ENCODE measurements at regions not wholly inside any gene's neighbourhood (a gene's known extent, or its start where the extent isn't known, plus 50 kb on each side); places are given as distances from the start of the nearest gene placed in this dataset.
A peak's percentile ranks its signal among the peaks of the same experiment; 100 is the strongest.

GRCh38 chr5:96079075-96079474, 117.4 kb upstream of the ELL2 start:
- intact Hi-C loops (cut with micrococcal nuclease; ENCODE audit: unreplicated experiment) (loop anchor here (5.0 kb wide), 1 partner anchor 222 kb away; no protein-coding TSS in a partner anchor), in situ Hi-C loops (cut with MboI) (no loop called here)
- POLR2A ChIA-PET, result no interaction called here
- no peaks in the 10 kb centered on the region for H3K79me2 ChIP-seq (ENCODE audit: control insufficient read depth, insufficient read depth, low read length)
- no peaks in the 10 kb centered on the region for H3K9me3 ChIP-seq (replicated peaks; ENCODE audit: control insufficient read depth, insufficient read depth, low read length)
- no peak overlapping the region for H3K4me2 ChIP-seq (ENCODE audit: control insufficient read depth, insufficient read depth)
- no peak for TF ChIP-seq RELA (IDR thresholded peaks at IDR 0.05; ENCODE audit: borderline replicate concordance, partially characterized antibody)
- TF ChIP-seq MTA2 (IDR thresholded peaks at IDR 0.05; ENCODE audit: low read depth), result no peak
- FAIRE-seq, result no peak
- no peaks in the 10 kb centered on the region for H3K27me3 ChIP-seq (replicated peaks in 1 of 2; ENCODE audit: control insufficient read depth in 2 of 2, insufficient read depth in 2 of 2, low read length in 1 of 2)
- peak; percentile 53 for ATAC-seq
- H3K9ac ChIP-seq (ENCODE audit: control insufficient read depth, insufficient read depth, low read length), result no peak overlapping the region
- no peaks in the 10 kb centered on the region for H4K20me1 ChIP-seq (ENCODE audit: control insufficient read depth, insufficient read depth)
- SMC1A ChIA-PET (ENCODE audit: uncharacterized antibody, unreplicated experiment), result interaction anchor here (0.5 to 1.5 kb wide), 2 partner anchors 16 to 231 kb away, joined by 3 to 5 read pairs; no protein-coding TSS in a partner anchor
- RAD21 ChIA-PET (ENCODE audit: unreplicated experiment), result no interaction called here
- H3K4me3 ChIP-seq, result no peak overlapping the region
- H3K27ac ChIP-seq (ENCODE audit: control insufficient read depth, insufficient read depth), result no peak overlapping the region
- H3K36me3 ChIP-seq (ENCODE audit: control insufficient read depth in 2 of 2, insufficient read depth in 2 of 2, low read length in 1 of 2), result no peaks in the 10 kb centered on the region
- CTCF ChIA-PET, result no interaction called here
- H2AFZ ChIP-seq (ENCODE audit: control insufficient read depth, low read depth, low read length), result no peak overlapping the region
- no peaks in the 10 kb centered on the region for H3K4me1 ChIP-seq (ENCODE audit: control insufficient read depth, insufficient read depth, low read length)
- DNase-seq (ENCODE audit: low read depth, low spot score), result no peak
- BruUV-seq (replicated peaks), result no TSS peak

GRCh38 chr5:96076451-96076850, 114.8 kb upstream of the ELL2 start:
- Histone ChIP-seq H3K36me3 (ENCODE audit: control insufficient read depth in 2 of 2, insufficient read depth in 2 of 2, low read length in 1 of 2) (no peaks in the 10 kb centered on the region), H3K27me3 (replicated peaks in 1 of 2; ENCODE audit: control insufficient read depth in 2 of 2, insufficient read depth in 2 of 2, low read length in 1 of 2) (no peaks in the 10 kb centered on the region), H3K4me1 (ENCODE audit: control insufficient read depth, insufficient read depth, low read length) (no peaks in the 10 kb centered on the region), H2AFZ (ENCODE audit: control insufficient read depth, low read depth, low read length) (no peak overlapping the region), H3K9ac (ENCODE audit: control insufficient read depth, insufficient read depth, low read length) (no peak overlapping the region), H3K4me2 (ENCODE audit: control insufficient read depth, insufficient read depth) (no peak overlapping the region), H4K20me1 (ENCODE audit: control insufficient read depth, insufficient read depth) (no peaks in the 10 kb centered on the region), H3K4me3 (no peak overlapping the region), H3K9me3 (replicated peaks; ENCODE audit: control insufficient read depth, insufficient read depth, low read length) (no peaks in the 10 kb centered on the region), H3K79me2 (ENCODE audit: control insufficient read depth, insufficient read depth, low read length) (no peaks in the 10 kb centered on the region), H3K27ac (ENCODE audit: control insufficient read depth, insufficient read depth) (no peak overlapping the region)
- intact Hi-C loops (cut with micrococcal nuclease; ENCODE audit: unreplicated experiment) (loop anchor here (5.0 kb wide), 1 partner anchor 219 kb away; no protein-coding TSS in a partner anchor), in situ Hi-C loops (cut with MboI) (no loop called here)
- FAIRE-seq, result no peak
- no peak for TF ChIP-seq BRCA1 (IDR thresholded peaks at IDR 0.05; ENCODE audit: low read depth, low read length)
- TF ChIP-seq SMC3 (IDR thresholded peaks at IDR 0.05; ENCODE audit: borderline replicate concordance, low read length), result no peak
- TF ChIP-seq ETV6 (conservative IDR thresholded peaks at IDR 0.05 in 1 of 2, IDR thresholded peaks at IDR 0.05 in 1 of 2; ENCODE audit: borderline replicate concordance in 1 of 2, low read depth in 1 of 2), result no peak
- TF ChIP-seq RAD51 (IDR thresholded peaks at IDR 0.05), result no peak
- no peak for TF ChIP-seq DPF2 (IDR thresholded peaks at IDR 0.05)
- TF ChIP-seq CREB1 (IDR thresholded peaks at IDR 0.05; ENCODE audit: low read depth), result no peak
- TF ChIP-seq ASH2L (IDR thresholded peaks at IDR 0.05; ENCODE audit: borderline replicate concordance, low read depth), result no peak
- POLR2A ChIA-PET, result no interaction called here
- no peak for ATAC-seq
- RAD21 ChIA-PET (ENCODE audit: unreplicated experiment), result no interaction called here
- CTCF ChIA-PET, result interaction anchor here (2.1 kb wide), 1 partner anchor 23 kb away, joined by 5 read pairs; no protein-coding TSS in a partner anchor
- DNase-seq (ENCODE audit: low read depth, low spot score), result no peak
- BruUV-seq (replicated peaks), result no TSS peak
- SMC1A ChIA-PET (ENCODE audit: uncharacterized antibody, unreplicated experiment), result interaction anchor here (2.6 kb wide), 1 partner anchor 11 kb away, joined by 15 read pairs; no protein-coding TSS in a partner anchor
- WGBS (ENCODE audit: insufficient coverage, insufficient replicate concordance, low lambda C conversion rate, missing lambda C conversion rate), result 60% methylated on average over 3 of the region's 3 CpGs
